Natural killer cell (primary cell): ENCODE measurements at regions not wholly inside any gene's neighbourhood (a gene's known extent, or its start where the extent isn't known, plus 50 kb on each side); places are given as distances from the start of the nearest gene placed in this dataset.

Experiments
- ATAC-seq, 3 donors: fragments of 150-1000 bp in 2 of 3; fragments of 200-7000 bp in 1 of 3; cut with Tn5 transposase; 1 replicate in 1 of 3; 2 replicates in 2 of 3; pipeline ENCODE4 v1.10.0; 2021; ENCODE audit warnings: mild to moderate bottlenecking in 2 of 3, moderate library complexity in 2 of 3
- DNase-seq, 2 donors: peaks; one replicate each; pipeline versions ENCODE4 v3.0.0 to v3.0.0-alpha.2; 2013 to 2021; ENCODE audit warnings: mixed read lengths in 1 of 2
- H3K27ac ChIP-seq: one replicate; pipeline ENCODE4 v1.5.1; 2013; ENCODE audit warnings: mild to moderate bottlenecking, low read length
- H3K27me3 ChIP-seq: one replicate; pipeline ENCODE4 v1.6.1; 2013; ENCODE audit warnings: low read length; ENCODE audit not compliant: control insufficient read depth, insufficient read depth
- H3K36me3 ChIP-seq: one replicate; pipeline ENCODE4 v1.6.1; 2013; ENCODE audit warnings: low read length; ENCODE audit not compliant: control insufficient read depth, insufficient read depth
- H3K4me1 ChIP-seq: one replicate; pipeline ENCODE4 v1.6.1; 2013; ENCODE audit warnings: low read length; ENCODE audit not compliant: control insufficient read depth, insufficient read depth
- H3K4me3 ChIP-seq: one replicate; pipeline ENCODE4 v1.5.1; 2013; ENCODE audit warnings: low read length
- H3K9me3 ChIP-seq: one replicate; pipeline ENCODE4 v1.6.1; 2013; ENCODE audit warnings: low read length; ENCODE audit not compliant: control insufficient read depth, insufficient read depth
- H3K27ac Mint-ChIP-seq, 2 donors: one replicate each; pipeline ENCODE4 v1.8.0; 2022; ENCODE audit warnings: mild to moderate bottlenecking in 2 of 2, mixed read lengths in 2 of 2, moderate library complexity in 1 of 2
- H3K27me3 Mint-ChIP-seq, 2 donors: one replicate each; pipeline ENCODE4 v1.8.0; 2022; ENCODE audit warnings: low read depth in 2 of 2, mixed read lengths in 2 of 2
- H3K36me3 Mint-ChIP-seq: one replicate; pipeline ENCODE4 v1.8.0; 2022; ENCODE audit warnings: mixed read lengths
- H3K4me1 Mint-ChIP-seq, 2 donors: one replicate each; pipeline ENCODE4 v1.8.0; 2022; ENCODE audit warnings: mixed read lengths in 2 of 2
- H3K4me3 Mint-ChIP-seq: one replicate; pipeline ENCODE4 v1.8.0; 2022; ENCODE audit warnings: mild to moderate bottlenecking, moderate library complexity, mixed read lengths
- H3K9me3 Mint-ChIP-seq, 2 donors: one replicate each; pipeline ENCODE4 v1.8.0; 2022; ENCODE audit warnings: mixed read lengths in 2 of 2
- CTCF ChIP-seq: fragments of 200-600 bp; IDR thresholded peaks from one replicate; pipeline ENCODE4 v1.8.0; 2022; ENCODE audit warnings: antibody characterized with exemption
- WGBS: methylation state at CpG from one replicate; pipeline ENCODE4 v1.1.7; 2013; ENCODE audit warnings: missing lambda C conversion rate; ENCODE audit not compliant: insufficient coverage; 5-methylcytosine and 5-hydroxymethylcytosine counted together
- intact Hi-C: fragments of 100-400 bp; cut with micrococcal nuclease; formaldehyde crosslinking; loops from one replicate; pipeline ENCODE4 v1.14.2; 2022

GRCh38 chr13:109626386-109627171, 159.8 kb downstream of the IRS2 start:
- H3K4me3 ChIP-seq, result no peak overlapping the region
- intact Hi-C loops, result no loop called here
- Mint-ChIP-seq H3K27ac (no peak overlapping the region), H3K4me3 (no peak overlapping the region), H3K4me1 (no peaks in the 10 kb centered on the region), H3K9me3 (no peaks in the 10 kb centered on the region), H3K36me3 (no peaks in the 10 kb centered on the region), H3K27me3 (peaks cover 12 to 23% of the 10 kb centered on the region in 2 donors)
- H3K27me3 ChIP-seq, result no peaks in the 10 kb centered on the region
- no peak for TF ChIP-seq CTCF
- no peak overlapping the region for H3K27ac ChIP-seq
- H3K4me1 ChIP-seq, result no peaks in the 10 kb centered on the region
- DNase-seq (no peak), ATAC-seq (no peak)
- no peaks in the 10 kb centered on the region for H3K9me3 ChIP-seq
- H3K36me3 ChIP-seq, result no peaks in the 10 kb centered on the region
- 66% methylated on average over 8 of the region's 8 CpGs for WGBS

GRCh38 chr13:109625156-109625555, 161.2 kb downstream of the IRS2 start:
- Mint-ChIP-seq H3K9me3 (no peaks in the 10 kb centered on the region), H3K36me3 (no peaks in the 10 kb centered on the region), H3K27me3 (peaks cover 12 to 23% of the 10 kb centered on the region in 2 donors), H3K4me3 (no peak overlapping the region), H3K4me1 (no peaks in the 10 kb centered on the region), H3K27ac (no peak overlapping the region)
- H3K27me3 ChIP-seq, result no peaks in the 10 kb centered on the region
- ATAC-seq (no peak), DNase-seq (no peak)
- 95% methylated on average over 1 of the region's 1 CpG for WGBS
- H3K4me1 ChIP-seq, result no peaks in the 10 kb centered on the region
- no peak overlapping the region for H3K4me3 ChIP-seq
- H3K27ac ChIP-seq, result no peak overlapping the region
- H3K36me3 ChIP-seq, result no peaks in the 10 kb centered on the region
- no peaks in the 10 kb centered on the region for H3K9me3 ChIP-seq
- TF ChIP-seq CTCF, result no peak
- intact Hi-C loops, result no loop called here

GRCh38 chr13:109622006-109622405, 164.4 kb downstream of the IRS2 start:
- no peaks in the 10 kb centered on the region for H3K4me1 Mint-ChIP-seq
- no peak for DNase-seq
- intact Hi-C loops, result no loop called here

More at GRCh38 chr13:109622006-109622405, 164.4 kb downstream of the IRS2 start:
- TF ChIP-seq CTCF, result no peak
- H3K27ac Mint-ChIP-seq, result no peak overlapping the region
- no peaks in the 10 kb centered on the region for H3K4me1 ChIP-seq
- H3K36me3 Mint-ChIP-seq, result no peaks in the 10 kb centered on the region
- H3K4me3 Mint-ChIP-seq, result no peak overlapping the region
- no peaks in the 10 kb centered on the region for H3K9me3 ChIP-seq
- no peaks in the 10 kb centered on the region for H3K9me3 Mint-ChIP-seq
- no peaks in the 10 kb centered on the region for H3K36me3 ChIP-seq
- no peaks in the 10 kb centered on the region for H3K27me3 ChIP-seq
- no peak for ATAC-seq
- H3K4me3 ChIP-seq, result no peak overlapping the region
- WGBS, result 84% methylated on average over 4 of the region's 4 CpGs
- H3K27ac ChIP-seq, result no peak overlapping the region
- peaks cover 4% of the 10 kb centered on the region in 2 donors for H3K27me3 Mint-ChIP-seq
